ENCODE measurements at regions not wholly inside any gene's neighbourhood (a gene's known extent, or its start where the extent isn't known, plus 50 kb on each side); places are given as distances from the start of the nearest gene placed in this dataset.

DNA sequence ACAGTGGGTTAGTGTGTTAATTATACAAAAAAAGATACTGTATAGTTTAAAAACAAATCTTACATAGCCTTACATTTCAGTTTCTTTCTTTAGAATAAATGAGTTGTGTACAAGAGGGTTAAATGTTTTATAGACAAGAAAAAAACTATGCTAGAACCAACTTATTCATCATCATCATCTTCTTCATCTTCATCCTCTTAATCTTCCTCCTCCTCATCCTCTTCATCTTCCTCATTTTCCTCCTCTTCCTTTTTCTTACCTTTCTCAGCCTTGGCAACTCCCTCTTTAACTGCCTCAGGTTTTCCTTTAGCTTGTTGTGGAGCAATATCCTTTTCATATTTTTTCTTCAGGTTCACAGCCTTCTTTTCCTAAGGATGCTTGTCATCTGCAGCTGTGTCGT lies 53.7 kb downstream of the RPS12 start:
- Histone ChIP-seq H3K27ac (no peak overlapping the region), H3K36me3 (no peaks in the 10 kb centered on the region), H3K9me3 (no peaks in the 10 kb centered on the region), H3K27me3 (no peaks in the 10 kb centered on the region), H3K4me1 (no peaks in the 10 kb centered on the region), H3K4me3 (no peak overlapping the region)
- intact Hi-C loops (cut with DNase I): no loop called here
- DNase-seq (no peak), ATAC-seq (no peak)
- TF ChIP-seq CTCF (IDR thresholded peaks at IDR 0.05): no peak

DNA sequence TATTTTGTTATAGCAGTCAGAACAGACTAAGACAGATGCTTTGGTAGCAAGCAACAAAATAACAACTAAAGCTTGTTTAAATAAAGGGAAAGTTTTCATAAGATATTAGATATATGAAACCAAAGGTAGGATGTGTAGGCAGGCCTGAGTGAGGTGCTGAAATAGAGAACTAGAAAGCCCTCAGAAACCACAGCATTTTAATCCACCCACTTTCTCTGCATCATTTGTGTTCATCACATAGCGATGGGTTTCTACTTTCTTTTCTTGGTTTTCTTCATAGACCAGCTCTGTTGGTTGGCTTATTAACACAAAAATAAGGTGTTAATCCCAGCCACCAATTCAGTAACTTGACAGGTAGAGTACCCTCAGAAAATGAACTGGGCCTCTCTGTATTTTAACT lies 58.6 kb downstream of the RPS12 start:
- H3K4me1 ChIP-seq: no peaks in the 10 kb centered on the region
- no peak for TF ChIP-seq CTCF (IDR thresholded peaks at IDR 0.05)
- H3K4me3 ChIP-seq: no peak overlapping the region
- no peaks in the 10 kb centered on the region for H3K36me3 ChIP-seq
- ATAC-seq (no peak), DNase-seq (no peak)
- intact Hi-C loops (cut with DNase I): no loop called here
- no peaks in the 10 kb centered on the region for H3K27me3 ChIP-seq
- H3K9me3 ChIP-seq: peaks cover 0 to 12% of the 10 kb centered on the region in 2 donors
- H3K27ac ChIP-seq: no peak overlapping the region

DNA sequence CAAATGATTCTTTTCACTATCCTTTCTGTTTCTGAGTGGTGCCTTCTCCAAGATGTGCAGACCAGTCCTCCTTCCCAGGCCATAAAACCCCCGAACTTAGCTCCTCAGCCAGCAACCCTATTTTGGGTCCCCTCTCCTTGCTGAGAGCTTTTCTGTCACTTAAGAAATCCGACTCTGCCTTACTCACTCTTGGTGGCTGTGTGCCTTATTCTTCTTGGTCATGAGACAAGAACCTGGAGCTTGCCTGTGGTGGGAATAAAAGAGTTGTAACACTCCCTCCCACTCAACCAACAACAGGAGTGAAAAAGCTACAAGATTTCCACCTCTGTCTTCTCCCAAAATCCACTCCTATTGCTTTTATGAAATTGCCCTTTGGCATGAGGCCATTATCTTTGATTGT lies 62.6 kb downstream of the RPS12 start:
- Histone ChIP-seq H3K27ac (no peak overlapping the region), H3K36me3 (no peaks in the 10 kb centered on the region), H3K9me3 (peaks cover 0 to 12% of the 10 kb centered on the region in 2 donors), H3K27me3 (no peaks in the 10 kb centered on the region), H3K4me1 (no peaks in the 10 kb centered on the region), H3K4me3 (no peak overlapping the region)
- DNase-seq: no peak
- intact Hi-C loops (cut with DNase I): no loop called here
- no peak for TF ChIP-seq CTCF (IDR thresholded peaks at IDR 0.05)
- no peak for ATAC-seq

- H3K36me3 ChIP-seq: no peaks in the 10 kb centered on the region
Measured at GRCh38 chr6:132887204-132887603, 72.8 kb downstream of the RPS12 start.

DNA sequence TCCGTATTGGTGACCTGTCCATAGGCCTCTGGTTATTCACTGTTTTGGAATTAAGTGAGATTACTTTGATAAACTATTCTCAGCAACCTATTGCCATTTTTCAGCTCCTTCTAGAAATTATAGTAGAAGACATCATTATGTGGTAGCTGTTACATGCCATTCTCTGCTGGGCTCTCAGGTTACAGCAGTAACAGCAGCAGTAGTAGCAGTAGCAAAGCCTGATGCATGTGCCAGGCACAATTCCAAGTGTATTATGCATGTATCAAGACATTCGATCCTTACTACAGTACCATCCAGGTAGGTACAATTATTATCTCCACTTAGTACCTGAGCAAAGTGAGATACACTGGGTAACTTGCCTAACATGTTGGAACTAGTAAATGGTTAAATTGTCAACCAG lies 74.3 kb downstream of the RPS12 start:
- intact Hi-C loops (cut with DNase I): no loop called here
- Histone ChIP-seq H3K27ac (no peak overlapping the region), H3K4me3 (no peak overlapping the region), H3K27me3 (no peaks in the 10 kb centered on the region), H3K4me1 (no peaks in the 10 kb centered on the region), H3K36me3 (no peaks in the 10 kb centered on the region), H3K9me3 (no peaks in the 10 kb centered on the region)
- ATAC-seq (no peak), DNase-seq (no peak)
- no peak for TF ChIP-seq CTCF (IDR thresholded peaks at IDR 0.05)

More at GRCh38 chr6:132887204-132887603, 72.8 kb downstream of the RPS12 start:
- DNase-seq (no peak), ATAC-seq (no peak)
- TF ChIP-seq CTCF (IDR thresholded peaks at IDR 0.05): no peak
- H3K9me3 ChIP-seq: no peaks in the 10 kb centered on the region
- intact Hi-C loops (cut with DNase I): no loop called here
- no peaks in the 10 kb centered on the region for H3K4me1 ChIP-seq
- no peaks in the 10 kb centered on the region for H3K27me3 ChIP-seq
- H3K27ac ChIP-seq: no peak overlapping the region
- no peak overlapping the region for H3K4me3 ChIP-seq
